Stimulated activated CD8-positive, alpha-beta memory T cell treated with anti-CD3 and anti-CD28 coated beads, Interleukin-4, amount 100 ng/mL, for 4 hours (primary cell): ENCODE measurements at regions not wholly inside any gene's neighbourhood (a gene's known extent, or its start where the extent isn't known, plus 50 kb on each side); places are given as distances from the start of the nearest gene placed in this dataset.
A peak's percentile ranks its signal among the peaks of the same experiment; 100 is the strongest.

Experiments used
- DNase-seq, 2 donors: peaks; one replicate each; pipeline ENCODE4 v3.0.0-alpha.2; 2020; ENCODE audit warnings: low read depth in 2 of 2, low spot score in 1 of 2

DNA sequence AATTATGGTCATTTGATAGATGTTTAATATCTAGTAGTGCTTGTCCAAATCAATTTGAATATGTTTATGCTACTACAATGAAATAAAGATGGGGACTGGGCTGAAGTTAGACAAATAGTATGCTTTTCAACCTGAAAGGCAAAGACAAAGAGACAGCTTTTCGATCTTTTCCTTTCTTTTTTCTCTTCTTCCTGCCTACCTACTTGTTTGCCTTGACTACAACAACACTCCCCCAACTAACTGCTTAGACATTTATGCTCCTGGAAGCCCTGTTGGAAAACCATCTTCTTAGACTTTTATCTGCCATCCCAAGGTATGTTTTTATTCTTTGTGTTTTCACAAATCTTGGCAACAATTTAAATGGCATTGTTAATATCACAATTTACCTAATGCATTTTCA, 374.4 kb upstream of the DDI1 start:
- no peak for DNase-seq

DNA sequence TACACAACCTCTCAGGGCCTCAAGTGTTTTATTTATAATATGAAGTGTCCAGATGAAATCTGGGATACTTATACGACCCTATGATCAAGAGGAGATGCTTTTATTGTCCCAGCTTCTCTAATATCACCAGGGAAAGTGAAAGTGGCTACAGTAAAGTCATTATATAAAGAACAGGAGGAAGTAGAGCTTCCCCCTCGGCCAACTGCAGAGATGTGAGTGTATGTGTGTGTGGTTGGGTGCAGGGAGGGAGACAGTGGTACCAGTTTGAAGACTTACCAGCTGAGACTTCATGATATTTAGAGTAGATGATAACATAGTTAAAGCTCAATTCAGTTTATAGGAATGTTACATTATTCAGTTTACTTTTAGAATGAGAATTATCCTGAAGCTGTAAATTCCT, 373.6 kb upstream of the DDI1 start:
- no peak for DNase-seq

DNA sequence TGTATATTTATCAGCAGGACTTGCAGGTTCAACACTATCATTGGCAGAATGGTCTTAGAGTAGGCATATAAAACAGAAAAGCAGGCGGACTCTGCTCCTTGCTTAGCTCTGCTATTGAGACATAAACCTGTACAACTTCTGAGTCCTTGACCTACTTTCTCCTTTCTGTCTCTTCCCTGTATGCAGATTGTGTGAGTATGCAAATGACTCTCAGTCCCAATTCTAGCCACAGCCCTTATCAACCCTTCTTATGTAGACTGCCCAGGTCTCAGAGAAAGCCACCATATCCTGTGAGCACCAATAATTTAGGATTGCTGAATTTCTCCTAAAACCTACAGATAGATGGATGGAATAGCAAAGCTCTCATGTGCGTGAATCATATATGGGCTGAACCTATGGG, 367.6 kb upstream of the DDI1 start:
- DNase-seq: no peak

DNA sequence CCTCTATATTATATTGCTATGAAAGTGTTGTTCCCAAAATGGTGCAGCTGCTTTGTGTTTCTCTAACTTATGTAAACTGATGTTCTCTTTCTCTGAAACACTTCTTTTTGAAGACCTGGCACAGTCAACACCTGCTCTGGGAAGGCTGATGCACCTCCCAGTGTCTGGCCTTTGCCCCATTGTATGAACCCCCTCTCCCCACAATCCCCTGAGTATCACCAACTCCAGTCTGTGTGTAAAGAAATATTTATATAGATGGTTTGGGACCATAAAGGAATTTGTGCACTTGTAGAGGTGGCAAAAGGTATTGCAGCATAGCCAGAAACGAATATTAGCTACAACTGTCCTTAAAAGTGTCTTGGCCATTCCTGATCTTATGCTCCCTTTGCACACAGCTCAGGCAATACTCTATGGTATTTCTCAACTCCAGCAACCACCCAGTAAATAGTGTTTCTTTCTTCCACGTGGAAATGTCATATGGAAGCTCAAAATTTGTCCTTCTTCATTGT, 365.2 kb upstream of the DDI1 start:
- DNase-seq: no peak

DNA sequence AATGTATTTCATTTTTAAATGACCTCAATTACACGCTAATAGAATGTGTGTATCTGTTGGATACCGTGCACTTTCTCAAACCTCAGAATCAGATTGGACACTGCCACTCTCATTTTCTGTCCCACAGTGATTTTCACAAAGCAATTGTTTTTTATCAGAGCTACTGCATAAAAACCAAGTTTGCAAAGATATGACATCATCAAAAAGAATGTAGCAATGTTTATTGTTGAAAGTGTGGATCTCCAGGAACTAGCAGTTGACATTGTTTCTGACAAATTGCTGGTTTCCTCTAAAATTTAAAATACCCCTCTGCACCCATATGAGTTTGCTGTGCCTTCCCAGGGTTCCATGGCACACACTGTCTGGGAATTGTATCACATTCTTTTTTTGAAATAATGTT, 362.7 kb upstream of the DDI1 start:
- DNase-seq: no peak

DNA sequence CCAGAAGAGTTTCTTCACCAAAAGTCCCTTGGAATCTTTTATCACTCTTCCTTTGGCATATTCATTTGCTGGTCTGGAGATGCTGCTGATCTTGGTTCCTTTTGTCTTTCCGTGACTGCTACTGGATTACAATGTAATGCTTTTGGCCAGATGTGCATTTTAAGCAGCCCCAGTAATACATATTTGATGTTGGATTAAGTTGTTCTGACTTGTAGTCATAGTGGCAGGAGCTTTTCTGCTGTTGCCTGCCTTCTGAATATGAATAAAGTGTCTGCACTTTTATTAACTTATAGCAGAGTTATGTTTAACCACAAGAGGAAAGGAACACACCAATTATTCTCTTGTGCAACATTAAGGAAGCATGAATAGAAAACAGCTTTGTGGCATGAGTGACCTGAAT, 360.0 kb upstream of the DDI1 start:
- no peak for DNase-seq

DNA sequence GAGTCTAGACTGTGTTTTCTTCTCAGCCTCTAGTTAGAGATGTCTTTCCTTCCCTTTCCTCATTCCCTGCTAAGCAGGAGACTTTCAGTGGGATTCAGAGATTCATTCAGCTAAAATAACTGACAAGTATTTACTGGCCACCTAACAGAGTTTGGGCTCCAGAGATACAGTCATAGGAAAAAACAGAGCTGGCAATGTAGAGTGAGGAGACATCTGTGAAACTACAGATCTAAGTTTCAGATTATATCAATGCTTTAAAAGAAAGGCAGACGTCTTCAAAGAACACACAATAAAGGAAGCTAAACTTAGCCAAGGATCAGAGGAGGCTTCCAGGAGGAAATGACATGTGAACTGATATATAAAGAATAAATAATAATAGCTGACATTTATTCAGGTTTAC, 355.6 kb upstream of the DDI1 start:
- DNase-seq: no peak

DNA sequence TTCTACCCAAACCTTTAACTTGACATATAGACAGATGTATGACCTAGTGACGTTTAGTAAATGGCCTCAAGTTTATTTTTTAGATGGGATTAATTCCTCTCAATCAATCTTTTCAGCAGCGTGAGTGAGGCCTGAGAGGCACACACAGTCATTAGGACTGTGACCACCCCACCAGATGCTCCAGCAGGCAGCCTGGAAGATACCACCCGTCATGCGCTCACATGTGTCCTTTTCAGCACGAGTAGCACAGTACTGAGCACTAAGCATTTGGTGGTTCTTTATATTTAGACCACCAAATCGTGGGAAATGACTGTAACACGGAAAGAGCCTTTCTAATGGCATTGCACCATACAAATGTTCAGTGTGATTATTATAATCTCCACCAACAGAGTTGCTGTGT, 354.6 kb upstream of the DDI1 start:
- no peak for DNase-seq

DNA sequence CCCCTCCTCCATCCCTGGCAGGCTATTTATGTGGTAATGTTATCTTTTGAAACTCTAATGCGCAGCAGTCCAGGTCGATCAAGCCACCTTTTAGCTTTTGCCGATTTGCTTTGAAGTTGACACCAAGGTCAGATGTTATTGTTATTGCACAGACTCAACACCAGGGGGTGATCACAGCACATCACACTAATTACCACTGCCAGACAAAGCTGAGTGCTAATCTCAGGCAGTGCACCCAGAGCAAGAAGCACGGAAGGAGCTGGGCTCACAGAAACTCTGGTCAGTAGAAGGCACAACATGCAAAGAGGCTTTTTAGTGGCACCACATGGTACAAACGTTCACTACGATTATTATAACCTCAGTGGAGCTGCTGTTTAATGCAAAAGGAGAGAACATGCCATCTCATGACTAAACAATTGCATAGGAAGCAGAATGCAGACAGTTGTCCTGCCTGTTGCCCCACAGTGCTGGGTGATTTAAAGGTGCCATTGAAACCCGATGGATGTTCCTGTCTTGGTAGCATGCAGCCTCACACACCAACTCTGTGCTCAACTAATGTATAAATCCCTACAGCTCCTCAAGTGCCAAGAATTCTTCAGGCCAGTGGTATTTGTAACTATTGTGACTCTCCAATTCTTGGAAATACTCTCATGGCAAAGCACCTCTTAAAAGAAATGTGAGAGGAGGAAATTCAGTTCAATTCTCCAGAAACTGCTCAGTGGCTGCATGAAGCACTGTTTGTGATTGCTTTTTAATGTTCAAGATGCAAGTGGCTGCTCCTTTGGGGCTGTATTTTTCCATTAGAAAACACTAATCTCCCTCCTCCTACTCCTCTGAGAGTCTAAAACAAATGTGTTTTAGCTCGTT, 353.9 kb upstream of the DDI1 start:
- peak in 1 of 2 donors; percentile 2 for DNase-seq

DNA sequence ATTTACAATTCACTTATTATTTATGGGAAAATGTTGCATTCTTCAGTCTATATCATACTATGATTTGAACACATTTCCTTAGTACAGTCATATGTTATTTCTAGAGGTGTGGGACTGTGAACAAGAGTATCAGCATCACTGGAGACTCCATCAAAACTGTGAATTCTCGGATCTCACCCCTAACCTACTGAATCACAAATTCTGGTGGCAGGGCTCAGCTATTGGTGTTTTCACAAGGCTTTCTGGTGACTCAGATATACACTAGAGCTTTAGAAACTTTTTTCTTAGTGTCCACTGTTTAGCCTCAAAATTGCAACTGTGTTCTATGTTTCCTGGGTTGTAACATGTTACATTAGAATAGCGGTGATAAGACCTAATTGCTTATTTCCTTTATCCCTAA, 352.9 kb upstream of the DDI1 start:
- no peak for DNase-seq

DNA sequence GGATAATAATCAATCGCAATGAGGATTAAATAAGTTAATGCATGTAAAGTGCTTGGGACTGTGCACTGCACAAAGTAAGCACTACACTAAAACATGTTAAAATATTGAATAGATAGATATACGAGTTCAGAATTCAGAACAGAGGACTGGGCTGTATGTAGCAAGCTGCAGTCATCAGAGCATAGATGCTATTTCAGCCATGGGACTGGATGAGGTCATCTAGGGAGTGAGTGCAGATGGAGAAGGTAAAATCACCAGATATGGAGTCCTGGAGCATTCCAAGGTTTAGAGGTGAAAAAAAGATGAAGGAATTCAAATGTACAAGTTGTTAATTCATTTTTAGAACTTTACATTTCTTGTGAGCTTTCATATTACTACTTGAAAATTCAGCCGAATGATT, 347.5 kb upstream of the DDI1 start:
- no peak for DNase-seq

DNA sequence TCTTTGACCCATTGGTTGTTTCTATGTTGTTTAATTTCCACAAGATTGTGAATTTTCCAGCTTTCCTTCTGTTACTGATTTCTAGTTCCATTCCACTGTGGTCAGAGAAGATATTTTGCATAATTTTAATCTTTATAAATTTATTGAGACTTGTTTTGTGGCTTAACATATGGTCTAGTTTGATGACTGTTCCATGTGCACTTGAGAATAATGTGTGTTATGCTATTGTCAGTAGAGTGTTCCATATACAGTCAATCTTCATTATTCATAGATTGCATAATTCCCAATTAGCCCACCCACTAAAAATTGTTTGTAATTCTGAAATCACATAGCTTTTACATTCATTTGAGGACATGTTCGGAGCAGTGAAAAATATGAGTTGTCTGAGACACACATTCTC, 346.1 kb upstream of the DDI1 start:
- no peak for DNase-seq

DNA sequence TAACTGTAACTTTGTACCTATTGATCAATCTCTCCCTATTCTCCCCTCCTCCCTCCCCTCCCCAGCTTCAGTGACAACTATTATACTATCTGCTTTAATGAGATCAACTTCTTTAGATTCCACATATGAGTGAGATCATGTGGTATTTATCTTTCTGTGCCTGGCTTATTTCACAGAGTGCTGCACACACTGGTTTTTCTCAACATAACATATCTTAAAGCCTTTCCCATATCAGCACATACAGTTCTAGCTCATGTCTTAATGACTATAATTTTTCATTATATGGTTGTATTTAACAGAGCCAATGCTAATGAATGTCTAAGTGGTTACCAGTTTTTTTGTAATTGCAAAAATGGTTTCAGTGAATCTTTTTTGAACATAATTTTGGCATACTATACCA, 340.3 kb upstream of the DDI1 start:
- no peak for DNase-seq

DNA sequence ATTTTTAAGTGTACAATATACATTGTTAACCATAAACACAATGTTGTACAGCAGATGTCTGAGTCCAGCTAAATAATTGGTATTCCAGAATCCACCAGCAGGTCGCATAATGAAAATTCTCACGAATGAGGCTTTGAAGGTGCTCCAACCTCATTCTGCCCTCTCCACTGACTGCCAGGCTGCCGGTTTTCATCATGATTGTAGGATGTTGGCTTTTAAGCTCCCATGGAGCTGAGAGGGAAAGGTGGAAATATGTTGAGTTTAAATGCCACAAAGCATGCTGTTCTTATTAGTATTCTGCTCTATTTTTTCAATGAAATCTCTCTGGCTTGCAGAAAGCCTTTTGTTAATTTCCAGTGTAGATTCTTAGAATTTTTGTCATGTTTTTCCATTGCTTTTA, 337.2 kb upstream of the DDI1 start:
- DNase-seq: no peak

DNA sequence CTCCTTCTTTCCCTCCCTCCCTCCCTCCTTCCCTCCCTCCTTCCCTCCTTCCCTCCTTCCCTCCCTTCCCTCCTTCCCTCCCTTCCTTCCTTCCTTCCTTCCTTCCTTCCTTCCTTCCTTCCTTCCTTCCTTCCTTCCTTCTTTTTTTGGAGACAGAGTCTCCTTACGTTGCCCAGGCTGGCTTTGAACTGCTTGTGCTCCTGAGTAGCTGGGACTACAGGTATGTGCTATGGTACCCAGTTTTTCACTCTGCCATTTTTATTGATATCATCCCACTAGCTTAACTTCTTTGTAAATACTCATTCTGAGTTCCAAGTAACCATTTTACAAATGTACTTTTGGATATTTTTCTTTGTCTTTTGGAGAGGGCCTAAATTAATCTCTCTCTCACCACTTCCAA, 336.8 kb upstream of the DDI1 start:
- DNase-seq: no peak

DNA sequence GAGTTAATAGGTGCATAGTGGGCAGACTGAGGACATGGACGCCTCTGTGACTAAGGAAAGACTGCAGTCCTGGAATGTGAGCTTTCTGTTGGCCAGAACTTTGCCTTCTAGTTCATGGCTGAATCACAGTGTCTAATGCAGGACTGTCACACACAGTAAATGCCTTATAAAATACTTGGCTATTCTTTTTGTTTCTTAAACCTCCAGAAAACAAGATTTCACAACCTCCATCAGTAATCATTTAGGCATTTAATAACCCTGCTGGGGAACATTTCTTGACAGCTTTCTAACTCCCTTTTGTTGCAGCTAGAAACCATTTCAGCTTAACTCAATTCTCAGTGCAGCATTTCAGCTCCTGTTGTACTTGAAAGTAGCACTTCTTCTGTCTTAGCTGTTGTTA, 335.8 kb upstream of the DDI1 start:
- DNase-seq: no peak

DNA sequence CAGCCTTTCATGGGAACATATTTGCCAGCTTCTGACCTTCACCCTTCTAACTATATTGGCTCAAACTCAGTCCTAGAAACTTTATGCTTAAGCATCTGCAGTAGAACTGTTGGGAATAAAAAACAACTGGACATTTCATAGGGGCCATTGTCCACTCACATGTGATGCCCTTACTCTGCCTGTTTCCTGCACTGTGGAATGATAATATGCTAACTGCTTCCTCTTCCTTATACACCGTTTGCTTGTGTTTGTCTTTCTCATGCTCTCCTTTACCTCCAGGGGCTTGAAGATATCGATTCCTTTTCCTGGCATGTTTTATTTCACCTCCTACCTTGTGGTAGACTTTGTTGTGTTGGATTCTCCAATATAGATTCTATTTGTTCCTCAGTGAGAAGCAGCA, 333.0 kb upstream of the DDI1 start:
- DNase-seq: no peak

DNA sequence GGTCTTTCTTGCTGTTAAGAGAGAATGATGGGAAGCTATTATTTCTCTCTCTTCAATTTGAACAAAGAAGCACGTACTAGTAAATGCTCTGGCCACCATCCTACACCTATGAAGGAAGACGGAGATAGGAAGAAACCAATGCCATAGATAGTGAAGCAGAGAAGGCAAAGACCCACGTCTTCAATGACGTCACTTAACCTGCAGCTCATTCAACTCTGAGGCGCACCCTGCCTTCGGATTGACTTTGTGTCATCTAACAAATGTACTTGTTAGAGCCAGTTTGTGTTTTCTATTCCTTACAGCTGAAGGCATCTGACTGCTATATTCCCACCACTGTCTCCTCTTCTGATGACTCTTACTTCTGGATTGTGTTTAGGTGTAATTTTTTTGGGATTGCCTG, 332.5 kb upstream of the DDI1 start:
- DNase-seq: no peak

DNA sequence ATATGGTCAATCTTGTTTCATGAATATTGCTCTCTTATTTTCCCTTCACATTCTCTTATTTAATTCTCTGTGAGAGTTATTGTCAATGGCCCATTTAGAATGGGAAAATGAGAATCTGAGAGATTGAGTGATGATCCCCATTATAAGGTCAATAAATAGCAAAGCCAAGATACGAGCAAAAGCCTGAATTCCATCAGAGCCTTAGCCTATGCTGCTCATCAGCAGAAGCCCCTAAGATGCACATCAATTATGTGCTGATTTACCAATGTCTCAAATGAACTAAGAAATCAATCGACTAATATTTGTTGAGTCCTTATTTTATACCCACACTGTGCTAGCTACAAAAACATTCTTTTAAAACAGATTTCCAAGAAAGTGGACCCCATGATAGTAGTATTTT, 330.8 kb upstream of the DDI1 start:
- no peak for DNase-seq

DNA sequence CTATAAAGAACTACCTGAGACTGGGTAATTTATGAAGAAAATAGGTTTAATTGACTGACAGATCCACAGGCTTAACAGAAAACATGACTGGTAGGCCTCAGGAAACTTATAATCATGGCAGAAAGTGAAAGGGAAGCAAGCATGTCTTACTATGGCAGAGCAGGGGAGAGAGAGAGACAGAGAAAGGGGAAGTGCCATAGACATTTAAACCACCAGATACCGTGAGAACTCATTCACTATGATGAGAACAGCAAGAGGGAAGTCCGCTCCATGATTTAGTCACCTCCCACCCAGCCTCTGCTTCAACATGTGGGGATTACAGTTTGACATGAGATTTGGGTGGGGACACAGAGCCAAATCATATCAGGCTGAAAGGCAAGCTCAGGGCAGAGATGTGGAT, 327.1 kb upstream of the DDI1 start:
- DNase-seq: no peak

DNA sequence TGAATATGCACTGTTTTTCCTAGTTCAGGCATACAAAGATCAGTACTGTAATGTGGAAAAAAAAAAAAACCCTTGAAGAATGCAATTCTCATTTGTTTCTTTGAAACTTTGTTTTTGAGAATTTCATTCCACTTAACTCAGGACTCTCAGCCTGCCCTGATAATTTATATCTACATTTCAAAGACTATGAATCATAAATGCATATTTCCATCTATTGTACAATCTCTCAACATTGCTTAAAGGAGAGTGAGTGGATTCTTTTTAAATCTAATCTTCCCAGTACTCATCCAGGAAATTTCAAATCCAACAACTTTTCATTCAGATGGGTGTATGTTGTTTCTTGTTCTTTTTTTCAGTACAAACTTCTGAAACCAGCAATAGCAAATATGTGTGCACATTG, 322.2 kb upstream of the DDI1 start:
- DNase-seq: no peak

DNA sequence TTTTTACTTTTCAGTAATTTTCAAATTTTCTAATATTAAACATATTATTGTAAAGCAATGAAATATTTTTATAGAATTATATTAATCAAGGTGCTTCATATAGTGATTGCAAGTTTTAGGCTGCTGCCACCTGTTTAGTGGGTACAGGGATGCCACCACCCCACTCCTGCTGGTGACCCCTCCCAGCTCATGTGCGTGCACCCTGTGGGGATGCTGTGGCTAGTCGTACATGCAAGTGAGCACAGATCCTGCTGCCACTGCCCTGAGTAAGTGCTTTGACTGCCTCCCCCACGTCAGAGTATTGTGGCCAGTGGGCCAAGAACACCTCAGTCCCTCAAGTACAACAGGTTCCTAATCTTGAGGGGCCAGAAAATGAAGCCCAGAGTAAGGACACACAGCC, 320.1 kb upstream of the DDI1 start:
- no peak for DNase-seq

DNA sequence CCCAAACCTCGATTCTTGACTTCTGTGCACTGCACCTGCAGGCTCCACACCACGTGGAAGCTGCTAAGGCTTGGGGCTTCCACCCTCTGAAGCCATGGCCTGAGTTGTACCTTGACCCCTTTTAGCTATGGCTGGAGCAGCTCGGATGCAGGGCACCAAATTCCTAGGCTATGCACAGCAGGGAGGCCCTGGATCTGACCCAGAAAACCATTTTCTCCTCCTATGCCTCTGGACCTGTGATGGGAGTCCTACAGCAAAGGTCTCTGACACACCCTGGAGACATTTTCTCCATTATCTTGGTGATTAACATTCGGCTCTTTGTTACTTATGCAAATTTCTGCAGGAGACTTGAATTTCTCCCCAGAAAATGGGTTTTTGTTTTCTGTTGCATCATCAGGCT, 309.2 kb upstream of the DDI1 start:
- DNase-seq: no peak
